ENCODE measurements at regions not wholly inside any gene's neighbourhood (a gene's known extent, or its start where the extent isn't known, plus 50 kb on each side); places are given as distances from the start of the nearest gene placed in this dataset.

DNA sequence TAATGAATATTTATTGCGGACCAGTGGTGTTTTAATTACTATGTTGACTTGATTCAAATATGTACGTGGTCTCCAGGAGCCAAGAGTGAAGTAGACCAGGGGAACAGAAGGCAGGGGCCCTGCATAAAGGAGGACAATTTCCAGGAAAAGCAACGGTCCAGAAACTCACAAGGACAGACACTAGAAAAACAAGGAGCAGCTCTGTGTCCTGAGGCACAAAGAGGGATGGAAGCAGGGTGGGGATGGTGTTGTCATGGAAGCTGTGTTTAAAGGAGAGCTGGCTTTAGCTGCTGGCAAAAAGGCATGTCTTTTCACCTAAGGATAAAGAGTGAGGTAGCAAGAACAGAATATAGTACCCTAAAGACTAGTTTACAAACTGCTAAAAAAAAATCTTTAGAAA, 254.1 kb upstream of the TENM3 start:
- TF ChIP-seq, protein P1, sequence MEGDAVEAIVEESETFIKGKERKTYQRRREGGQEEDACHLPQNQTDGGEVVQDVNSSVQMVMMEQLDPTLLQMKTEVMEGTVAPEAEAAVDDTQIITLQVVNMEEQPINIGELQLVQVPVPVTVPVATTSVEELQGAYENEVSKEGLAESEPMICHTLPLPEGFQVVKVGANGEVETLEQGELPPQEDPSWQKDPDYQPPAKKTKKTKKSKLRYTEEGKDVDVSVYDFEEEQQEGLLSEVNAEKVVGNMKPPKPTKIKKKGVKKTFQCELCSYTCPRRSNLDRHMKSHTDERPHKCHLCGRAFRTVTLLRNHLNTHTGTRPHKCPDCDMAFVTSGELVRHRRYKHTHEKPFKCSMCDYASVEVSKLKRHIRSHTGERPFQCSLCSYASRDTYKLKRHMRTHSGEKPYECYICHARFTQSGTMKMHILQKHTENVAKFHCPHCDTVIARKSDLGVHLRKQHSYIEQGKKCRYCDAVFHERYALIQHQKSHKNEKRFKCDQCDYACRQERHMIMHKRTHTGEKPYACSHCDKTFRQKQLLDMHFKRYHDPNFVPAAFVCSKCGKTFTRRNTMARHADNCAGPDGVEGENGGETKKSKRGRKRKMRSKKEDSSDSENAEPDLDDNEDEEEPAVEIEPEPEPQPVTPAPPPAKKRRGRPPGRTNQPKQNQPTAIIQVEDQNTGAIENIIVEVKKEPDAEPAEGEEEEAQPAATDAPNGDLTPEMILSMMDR (IDR thresholded peaks at IDR 0.05 in 8 of 11, conservative IDR thresholded peaks at IDR 0.05 in 3 of 11): no peak
- no peak for TF ChIP-seq POLR2A (IDR thresholded peaks at IDR 0.05)
